Tibial nerve (tissue), 3 donors: ENCODE measurements at regions not wholly inside any gene's neighbourhood (a gene's known extent, or its start where the extent isn't known, plus 50 kb on each side); places are given as distances from the start of the nearest gene placed in this dataset.

Experiments used
- CTCF ChIP-seq, 5 experiments: fragments of 200-600 bp in 3 of 5; fragments of 450-650 bp in 2 of 5; sonication (generic) in 3 of 5; IDR thresholded peaks; one replicate each; pipeline ENCODE4 v1.5.1; 2016 to 2019; ENCODE audit warnings: antibody characterized with exemption in 5 of 5, mild to moderate bottlenecking in 3 of 5, moderate library complexity in 2 of 5
- POLR2A ChIP-seq, 2 donors: fragments of 450-650 bp; IDR thresholded peaks; one replicate each; pipeline ENCODE4 v1.6.1; 2017; ENCODE audit warnings: antibody characterized with exemption in 2 of 2, mild to moderate bottlenecking in 2 of 2, moderate library complexity in 2 of 2

DNA sequence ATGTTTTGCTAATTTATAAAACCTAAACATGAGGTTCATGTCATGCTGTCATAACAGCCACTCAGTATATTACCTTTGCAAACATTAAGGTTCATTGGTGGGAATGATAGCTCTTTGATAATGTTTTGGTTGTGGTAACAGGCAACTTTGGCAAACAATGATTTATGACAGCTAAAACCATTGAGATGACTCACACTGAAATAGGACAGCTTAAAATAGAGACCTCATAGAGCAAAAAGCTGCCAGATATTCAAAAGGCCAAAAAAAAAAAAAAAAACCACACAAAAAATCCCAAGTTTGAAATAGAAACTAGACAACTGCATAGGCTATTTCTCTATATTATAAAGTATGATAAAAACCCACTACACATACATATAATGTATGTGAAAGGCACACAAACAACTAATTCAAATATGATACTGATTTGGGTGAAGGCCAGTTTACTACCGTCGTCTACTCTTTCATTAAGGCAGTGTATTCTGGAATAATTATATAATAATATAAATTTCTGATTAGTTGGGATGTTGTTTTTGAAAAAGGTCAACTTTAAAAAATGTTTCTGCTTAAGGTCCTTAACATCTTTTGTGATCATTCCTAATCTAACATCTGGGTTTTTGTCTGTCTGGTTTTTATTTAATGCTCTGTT lies 646.0 kb upstream of the PITX2 start:
- no peak for TF ChIP-seq CTCF (IDR thresholded peaks at IDR 0.05)
- no peak for TF ChIP-seq POLR2A (IDR thresholded peaks at IDR 0.05)
